ENCODE measurements at regions not wholly inside any gene's neighbourhood (a gene's known extent, or its start where the extent isn't known, plus 50 kb on each side); places are given as distances from the start of the nearest gene placed in this dataset.

DNA sequence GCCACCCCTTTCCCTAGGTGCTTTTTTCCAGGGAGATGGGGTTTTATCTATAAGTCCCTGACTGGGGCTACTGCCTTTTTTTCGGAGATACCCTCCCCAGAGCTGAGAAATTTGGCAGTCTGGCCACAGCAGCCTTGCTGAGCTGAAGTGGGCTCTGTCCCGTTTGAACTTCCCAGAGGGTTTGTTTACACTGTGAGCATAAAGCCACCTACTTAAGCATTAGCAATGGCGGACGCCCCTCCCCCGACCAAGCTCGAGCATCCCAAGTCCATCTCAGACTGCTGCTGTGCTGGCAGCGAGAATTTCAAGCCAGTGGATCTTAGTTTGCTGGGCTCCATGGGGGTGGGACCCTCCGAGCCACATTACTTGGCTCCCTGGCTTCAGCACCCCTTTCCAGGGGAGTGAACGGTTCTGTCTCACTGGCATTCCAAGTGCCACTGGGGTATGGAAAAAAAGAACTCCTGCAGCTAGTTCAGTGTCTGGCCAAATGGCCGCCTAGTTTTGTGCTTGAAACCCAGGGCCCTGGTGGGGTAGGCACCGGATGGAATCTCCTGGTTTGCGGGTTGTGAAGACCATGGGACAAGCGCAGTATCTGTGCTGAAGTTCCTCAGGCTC is 456.4 kb upstream of the HTR2C start:
- H3K9me3 Mint-ChIP-seq: no peaks in the 10 kb centered on the region
- TF ChIP-seq, protein P1, sequence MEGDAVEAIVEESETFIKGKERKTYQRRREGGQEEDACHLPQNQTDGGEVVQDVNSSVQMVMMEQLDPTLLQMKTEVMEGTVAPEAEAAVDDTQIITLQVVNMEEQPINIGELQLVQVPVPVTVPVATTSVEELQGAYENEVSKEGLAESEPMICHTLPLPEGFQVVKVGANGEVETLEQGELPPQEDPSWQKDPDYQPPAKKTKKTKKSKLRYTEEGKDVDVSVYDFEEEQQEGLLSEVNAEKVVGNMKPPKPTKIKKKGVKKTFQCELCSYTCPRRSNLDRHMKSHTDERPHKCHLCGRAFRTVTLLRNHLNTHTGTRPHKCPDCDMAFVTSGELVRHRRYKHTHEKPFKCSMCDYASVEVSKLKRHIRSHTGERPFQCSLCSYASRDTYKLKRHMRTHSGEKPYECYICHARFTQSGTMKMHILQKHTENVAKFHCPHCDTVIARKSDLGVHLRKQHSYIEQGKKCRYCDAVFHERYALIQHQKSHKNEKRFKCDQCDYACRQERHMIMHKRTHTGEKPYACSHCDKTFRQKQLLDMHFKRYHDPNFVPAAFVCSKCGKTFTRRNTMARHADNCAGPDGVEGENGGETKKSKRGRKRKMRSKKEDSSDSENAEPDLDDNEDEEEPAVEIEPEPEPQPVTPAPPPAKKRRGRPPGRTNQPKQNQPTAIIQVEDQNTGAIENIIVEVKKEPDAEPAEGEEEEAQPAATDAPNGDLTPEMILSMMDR (conservative IDR thresholded peaks at IDR 0.05): no peak
- no peaks in the 10 kb centered on the region for H3K4me1 Mint-ChIP-seq (ENCODE audit: unreplicated experiment)
- no peak overlapping the region for H3K4me3 Mint-ChIP-seq
- no peak overlapping the region for H3K27ac Mint-ChIP-seq
- H3K27me3 Mint-ChIP-seq: peaks cover 4% of the 10 kb centered on the region
- H3K36me3 Mint-ChIP-seq: no peaks in the 10 kb centered on the region
- no peak for DNase-seq (ENCODE audit: extremely low spot score, unreplicated experiment)

DNA sequence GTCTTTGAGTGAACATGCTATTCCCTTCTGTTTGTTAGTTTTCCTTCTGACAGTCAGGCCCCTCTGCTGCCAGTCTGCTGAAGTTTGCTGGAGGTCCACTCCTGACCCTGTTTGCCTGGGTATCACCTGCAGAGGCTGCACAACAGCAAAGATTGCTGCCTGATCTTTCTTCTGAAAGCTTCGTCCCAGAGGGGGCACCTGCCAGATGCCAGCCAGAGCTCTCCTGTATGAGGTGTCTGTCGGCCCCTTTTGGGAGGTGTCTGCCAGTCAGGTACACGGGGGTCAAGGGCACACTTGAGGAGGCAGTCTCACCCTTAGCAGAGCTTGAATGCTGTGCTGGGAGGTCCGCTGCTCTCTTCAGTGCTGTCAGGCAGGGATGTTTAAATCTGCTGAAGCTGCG is 456.9 kb upstream of the HTR2C start:
- Mint-ChIP-seq H3K27ac (no peak overlapping the region), H3K4me1 (ENCODE audit: unreplicated experiment) (no peaks in the 10 kb centered on the region), H3K27me3 (peaks cover 4% of the 10 kb centered on the region), H3K36me3 (no peaks in the 10 kb centered on the region), H3K4me3 (no peak overlapping the region), H3K9me3 (no peaks in the 10 kb centered on the region)
- DNase-seq (ENCODE audit: extremely low spot score, unreplicated experiment): no peak
- TF ChIP-seq, protein P1 (conservative IDR thresholded peaks at IDR 0.05): no peak

DNA sequence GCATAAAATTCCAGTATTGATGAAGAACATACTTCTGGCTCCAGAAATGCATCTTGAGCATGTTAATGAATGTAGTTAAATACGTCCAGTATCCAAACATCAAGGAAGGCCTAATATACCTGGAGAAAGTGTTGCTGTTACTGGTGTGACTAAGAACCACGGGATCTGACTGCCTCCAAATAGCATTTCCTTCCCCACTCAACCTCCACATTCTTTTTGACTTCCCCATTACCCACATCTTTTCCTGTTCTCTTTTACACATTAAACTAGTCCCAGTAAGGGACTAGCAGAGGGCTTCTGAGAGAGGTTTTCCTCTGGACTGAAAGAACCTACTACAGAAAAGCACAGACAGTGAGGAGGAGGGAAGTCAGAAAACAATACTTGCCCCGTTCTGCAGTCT is 482.8 kb upstream of the HTR2C start:
- H3K4me1 Mint-ChIP-seq (ENCODE audit: unreplicated experiment): no peaks in the 10 kb centered on the region
- no peak overlapping the region for H3K4me3 Mint-ChIP-seq
- H3K27me3 Mint-ChIP-seq: peaks cover 5% of the 10 kb centered on the region
- H3K36me3 Mint-ChIP-seq: no peaks in the 10 kb centered on the region
- H3K9me3 Mint-ChIP-seq: no peaks in the 10 kb centered on the region
- no peak overlapping the region for H3K27ac Mint-ChIP-seq
- no peak for DNase-seq (ENCODE audit: extremely low spot score, unreplicated experiment)
- TF ChIP-seq, protein P1 (conservative IDR thresholded peaks at IDR 0.05): no peak

DNA sequence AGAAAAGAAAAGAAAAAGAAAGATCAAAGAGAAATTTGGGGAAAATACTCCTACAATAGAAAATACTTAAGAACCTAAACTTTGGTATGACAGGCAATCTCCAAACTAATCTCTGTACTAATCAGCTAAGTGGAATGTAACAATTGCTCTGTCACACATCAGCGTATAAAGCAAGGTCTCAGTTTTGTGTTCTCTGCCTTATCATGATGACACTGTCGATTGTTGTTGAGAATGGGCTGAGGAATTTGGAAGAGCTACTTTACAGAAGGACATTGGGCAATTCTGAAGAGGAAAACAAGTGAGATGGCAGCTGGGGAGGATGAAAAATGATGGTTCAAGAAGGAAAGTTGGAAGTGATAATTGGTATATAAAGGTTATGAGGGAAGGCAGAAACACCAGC is 486.0 kb upstream of the HTR2C start:
- no peak for DNase-seq (ENCODE audit: extremely low spot score, unreplicated experiment)
- Mint-ChIP-seq H3K27ac (no peak overlapping the region), H3K27me3 (no peaks in the 10 kb centered on the region), H3K9me3 (no peaks in the 10 kb centered on the region), H3K36me3 (no peaks in the 10 kb centered on the region), H3K4me3 (no peak overlapping the region), H3K4me1 (ENCODE audit: unreplicated experiment) (no peaks in the 10 kb centered on the region)
- TF ChIP-seq, protein P1 (conservative IDR thresholded peaks at IDR 0.05): no peak

DNA sequence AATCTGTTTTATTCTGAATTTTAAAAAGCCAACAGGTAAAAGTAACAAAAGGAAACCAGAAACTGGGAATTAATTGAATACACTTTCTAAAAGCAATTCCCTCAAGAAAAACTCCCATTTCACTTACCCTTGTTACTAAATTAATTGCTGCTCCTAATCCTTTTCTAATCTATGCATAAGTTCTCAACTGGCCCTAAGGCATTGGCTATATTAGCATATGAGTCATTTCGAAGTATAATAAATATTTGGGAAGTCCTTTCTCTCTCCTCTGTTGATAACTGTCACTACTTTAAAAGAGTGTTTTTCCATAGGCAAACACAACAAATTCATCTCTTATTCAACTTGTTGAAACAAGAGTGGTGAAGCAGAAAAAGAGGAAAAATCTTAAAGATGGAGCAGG is 486.5 kb upstream of the HTR2C start:
- H3K27me3 Mint-ChIP-seq: no peaks in the 10 kb centered on the region
- no peak overlapping the region for H3K27ac Mint-ChIP-seq

More for the DNA sequence above, 486.5 kb upstream of the HTR2C start:
- no peak for DNase-seq (ENCODE audit: extremely low spot score, unreplicated experiment)
- H3K4me3 Mint-ChIP-seq: no peak overlapping the region
- no peaks in the 10 kb centered on the region for H3K4me1 Mint-ChIP-seq (ENCODE audit: unreplicated experiment)
- TF ChIP-seq, protein P1 (conservative IDR thresholded peaks at IDR 0.05): no peak
- H3K9me3 Mint-ChIP-seq: peaks cover 4% of the 10 kb centered on the region
- no peaks in the 10 kb centered on the region for H3K36me3 Mint-ChIP-seq
